HG03442 (cell line): ENCODE measurements at regions not wholly inside any gene's neighbourhood (a gene's known extent, or its start where the extent isn't known, plus 50 kb on each side); places are given as distances from the start of the nearest gene placed in this dataset.

Experiments used
- ATAC-seq: cut with Tn5 transposase; IDR thresholded peaks from one replicate; pipeline ENCODE4 v1.9.1; 2021; ENCODE audit warnings: mild to moderate bottlenecking, moderate library complexity; ENCODE audit not compliant: unreplicated experiment

DNA sequence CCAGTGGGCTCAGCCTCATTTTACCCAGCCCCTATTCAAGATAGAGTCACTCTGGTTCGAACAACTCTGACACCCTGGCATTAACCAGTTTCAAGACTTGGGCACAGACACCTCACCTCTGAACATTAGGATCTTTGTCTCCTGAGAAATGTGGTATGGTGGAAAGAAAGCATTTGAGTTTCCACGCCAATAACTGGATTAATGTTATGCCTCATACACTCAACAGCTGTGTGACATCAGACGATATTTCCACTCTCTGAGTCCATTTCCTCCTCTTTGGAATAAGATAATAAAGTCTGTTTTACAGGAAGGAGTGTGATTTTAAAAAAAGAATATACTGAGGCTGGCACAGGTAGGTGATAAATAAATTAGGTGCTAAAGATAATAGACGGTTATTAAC, 121.3 kb upstream of the CHL1 start:
- no peak for ATAC-seq

DNA sequence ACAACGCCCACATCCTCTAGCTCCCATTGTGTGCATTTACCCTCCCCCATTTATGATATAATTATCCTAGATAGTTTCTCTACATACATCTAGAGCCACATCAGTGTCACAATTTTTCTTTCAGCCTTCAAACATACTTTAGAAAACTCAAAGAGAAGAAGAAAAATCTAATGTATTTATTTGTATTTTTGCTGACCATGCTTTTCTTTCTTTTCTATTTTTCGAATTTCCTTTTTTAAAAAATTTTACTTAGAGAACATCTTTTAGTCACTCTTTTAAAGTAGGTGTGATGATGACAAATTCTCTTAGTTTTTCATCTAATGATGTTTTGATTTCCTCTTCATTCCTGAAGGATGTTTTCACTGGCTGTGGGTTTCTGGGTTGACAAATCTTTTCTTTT, 117.0 kb upstream of the CHL1 start:
- ATAC-seq, result no peak

DNA sequence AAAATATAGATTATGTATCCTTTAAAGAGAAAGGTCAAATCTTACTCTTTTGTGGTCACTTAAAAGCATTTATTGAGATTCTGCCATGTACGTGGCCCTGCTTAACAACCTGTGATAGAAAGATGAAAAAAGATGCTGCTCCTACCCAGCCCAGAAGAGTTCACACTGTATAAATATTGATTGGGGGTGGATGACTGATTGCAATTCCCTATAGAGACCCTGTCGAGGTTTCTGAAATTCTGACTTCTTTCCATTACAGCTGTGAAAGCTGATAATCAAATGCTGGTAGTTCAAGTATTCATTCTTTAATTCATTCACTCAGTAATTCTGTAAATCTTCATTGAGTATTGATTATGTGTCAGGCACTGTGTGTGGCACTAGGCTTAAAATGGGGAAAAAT, 114.1 kb upstream of the CHL1 start:
- ATAC-seq, result no peak

DNA sequence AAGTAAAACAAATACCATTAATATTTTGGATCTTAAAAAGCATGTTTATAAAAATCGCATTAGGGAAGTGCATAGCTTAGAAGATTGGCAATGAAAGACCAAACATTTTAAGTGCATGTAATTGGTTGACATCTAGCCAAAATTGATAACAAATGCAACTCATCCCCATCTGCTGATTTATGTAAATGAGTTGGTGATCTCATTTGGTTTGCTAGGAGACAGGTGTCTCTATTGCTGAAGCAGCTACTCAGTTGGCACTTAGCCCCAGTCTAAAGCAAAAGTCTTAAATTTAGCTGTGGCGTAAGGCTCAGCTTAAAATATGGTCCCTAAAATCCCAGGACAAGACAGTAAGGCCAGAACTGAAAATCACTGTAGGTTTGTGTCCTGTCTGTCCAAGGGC, 113.5 kb upstream of the CHL1 start:
- ATAC-seq, result no peak

DNA sequence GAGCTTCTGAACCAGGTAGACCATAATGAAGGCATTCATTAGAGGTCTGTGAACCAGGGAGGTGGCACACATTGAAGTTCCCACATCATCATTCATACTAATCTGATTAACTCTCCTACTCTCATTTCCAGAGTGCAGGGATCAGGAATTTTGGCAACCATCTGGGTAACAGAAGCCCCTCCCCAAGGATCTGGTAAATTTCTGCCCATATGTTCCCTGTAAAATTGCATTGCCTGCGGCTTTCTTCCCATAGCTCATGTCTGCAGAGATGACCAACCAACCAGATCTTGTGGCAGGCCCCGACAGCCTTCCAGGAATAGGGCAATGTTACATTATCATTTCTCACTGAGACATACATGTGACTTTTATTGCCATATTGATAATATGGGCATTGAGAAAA, 111.4 kb upstream of the CHL1 start:
- ATAC-seq, result no peak

DNA sequence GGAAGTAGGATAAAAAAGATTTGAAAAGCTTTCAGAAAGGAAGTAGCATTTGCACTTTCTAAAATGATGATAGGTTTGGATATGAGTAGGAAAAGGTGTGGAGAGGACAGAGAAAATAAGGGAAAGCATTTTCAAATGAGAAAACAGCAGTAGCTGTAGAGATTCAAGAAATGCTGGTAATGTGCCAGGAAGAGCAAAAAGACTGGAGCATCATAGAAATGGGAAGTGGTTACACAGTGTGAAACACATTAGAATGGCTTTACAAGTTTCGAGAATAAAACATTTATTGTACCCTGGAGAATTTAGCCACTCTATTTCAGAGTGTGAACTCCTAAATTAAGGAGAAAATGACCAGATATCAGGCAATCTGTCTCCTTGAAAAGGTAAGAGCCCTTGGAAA, 108.3 kb upstream of the CHL1 start:
- no peak for ATAC-seq

DNA sequence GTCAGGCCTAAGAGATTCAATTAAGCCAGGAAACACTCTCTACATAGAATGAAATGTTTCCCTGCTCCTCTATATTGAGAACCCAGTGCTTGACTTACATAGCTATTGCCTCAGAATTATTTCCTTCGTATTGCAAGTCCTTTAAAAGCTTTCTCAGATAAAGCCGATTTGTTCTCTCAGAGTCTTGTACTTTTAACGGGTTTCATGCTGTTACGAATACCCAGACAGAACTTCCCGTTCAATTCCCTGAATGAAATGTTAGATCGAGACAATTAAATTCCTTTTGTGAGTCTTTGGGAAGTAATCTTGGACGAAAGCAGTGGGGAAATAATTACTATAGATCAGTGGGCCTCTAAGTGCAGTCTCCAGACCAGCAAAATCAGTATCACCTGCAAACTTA, 102.8 kb upstream of the CHL1 start:
- no peak for ATAC-seq

DNA sequence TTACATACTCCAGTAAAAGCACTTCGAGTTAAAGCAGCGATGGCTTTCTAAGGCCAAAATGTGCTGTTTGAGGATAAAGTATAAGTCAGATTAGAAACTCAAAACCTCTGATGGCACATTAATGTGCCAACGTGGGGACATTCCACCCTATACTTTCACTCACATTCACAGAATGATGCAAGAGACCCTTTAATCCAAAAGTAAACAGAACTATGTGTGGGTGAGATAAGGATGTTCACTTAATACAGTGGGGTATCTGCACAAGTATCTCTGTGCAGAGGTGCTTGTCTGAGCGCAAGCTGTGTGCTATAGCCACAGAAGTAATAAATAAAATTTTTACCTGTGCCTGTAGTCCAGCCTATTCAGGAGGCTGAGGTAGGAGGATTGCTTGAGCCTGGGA, 100.3 kb upstream of the CHL1 start:
- no peak for ATAC-seq

DNA sequence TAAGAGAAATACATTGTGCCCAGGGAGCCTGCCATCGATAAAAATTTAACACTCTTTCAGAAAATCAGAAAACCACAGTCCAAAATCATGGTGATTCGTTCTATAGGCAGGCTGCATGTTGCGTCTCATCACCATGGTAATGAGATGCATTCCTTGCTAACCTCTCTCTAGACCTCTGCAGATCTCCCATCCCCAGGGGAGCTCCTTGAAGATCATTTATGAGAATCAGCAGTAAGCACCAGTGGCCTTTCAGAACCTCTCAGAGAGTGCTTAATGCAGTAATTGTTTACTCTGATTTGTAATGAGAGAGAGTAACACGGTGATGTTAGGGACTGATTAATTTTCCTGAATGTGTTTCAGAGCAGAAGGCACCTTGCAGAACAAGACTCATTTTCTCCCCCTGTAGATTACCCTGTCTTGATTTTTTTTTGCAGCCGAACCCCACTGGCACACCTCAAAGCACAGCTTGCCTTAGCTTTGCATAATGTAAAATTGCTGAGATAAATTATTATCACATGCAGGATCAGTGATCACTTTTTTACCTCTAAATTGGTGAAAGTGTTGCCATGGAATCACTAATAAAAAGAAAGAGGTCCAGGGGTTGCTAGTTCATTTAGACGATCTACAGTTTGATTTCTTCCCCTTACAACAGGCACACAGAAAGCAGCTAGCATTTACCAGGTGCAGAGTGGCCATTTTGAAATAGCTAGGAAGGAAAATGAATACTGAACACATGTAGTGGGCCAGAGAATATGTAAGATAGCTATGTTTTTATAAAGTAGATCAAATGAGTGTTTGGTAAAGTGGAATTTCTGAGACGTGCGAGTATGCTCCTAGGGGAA, 98.9 kb upstream of the CHL1 start:
- ATAC-seq, result no peak

DNA sequence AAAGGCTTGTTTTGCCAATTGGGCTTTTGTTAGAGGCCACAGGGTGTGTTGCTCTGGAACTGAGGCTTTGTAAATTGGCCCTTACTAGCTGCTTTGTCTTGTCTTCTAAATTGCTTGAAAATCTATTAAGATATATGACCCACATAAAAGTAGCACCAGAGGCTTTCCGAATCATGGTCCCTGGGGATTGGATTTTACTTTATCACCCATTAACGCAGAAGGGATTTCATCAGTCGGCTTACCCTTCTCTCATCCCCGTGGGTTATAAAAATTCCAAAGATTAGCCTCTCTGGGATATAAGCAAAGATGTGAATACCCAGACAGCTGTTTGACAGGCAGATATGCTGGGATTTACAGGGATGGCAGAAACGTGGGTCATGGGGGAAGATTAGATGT, 98.3 kb upstream of the CHL1 start:
- ATAC-seq, result no peak

DNA sequence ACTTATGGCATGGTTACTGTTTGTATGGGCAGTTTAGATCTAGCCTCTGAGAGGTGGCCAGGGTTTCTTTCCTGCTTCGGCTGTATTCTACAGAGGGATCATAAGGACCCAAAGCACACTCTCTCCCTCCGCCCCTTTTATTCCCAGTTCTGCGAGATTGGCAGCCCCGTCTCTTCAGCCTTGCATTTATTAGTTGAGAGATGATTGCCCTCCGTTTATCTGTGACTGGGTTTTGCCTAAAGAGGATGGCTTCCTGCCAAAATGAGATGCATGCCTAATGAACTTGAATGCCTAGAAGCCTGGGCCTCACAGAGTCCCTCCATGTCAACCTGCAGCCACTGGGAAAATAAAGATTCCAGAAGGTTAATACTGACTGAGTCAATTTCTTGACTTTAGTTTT, 97.1 kb upstream of the CHL1 start:
- no peak for ATAC-seq

DNA sequence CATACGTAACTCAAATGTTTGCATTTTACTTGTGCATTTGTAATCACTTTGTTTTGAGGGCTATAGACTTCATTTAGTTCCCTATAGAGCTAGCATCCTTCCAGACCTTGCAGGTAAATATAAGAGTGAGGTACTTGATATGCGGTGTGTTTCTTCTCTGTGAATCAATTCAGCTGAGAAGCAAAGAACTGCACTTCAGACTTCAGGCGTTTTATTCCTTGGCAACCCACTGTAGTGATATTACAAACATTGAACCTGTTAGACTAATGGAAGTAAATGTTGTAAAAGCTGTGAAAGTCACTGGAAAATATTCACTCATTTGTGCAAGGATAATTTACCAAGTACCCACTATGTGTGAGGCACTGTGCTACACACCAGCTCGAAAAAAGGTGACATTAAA, 94.1 kb upstream of the CHL1 start:
- no peak for ATAC-seq

DNA sequence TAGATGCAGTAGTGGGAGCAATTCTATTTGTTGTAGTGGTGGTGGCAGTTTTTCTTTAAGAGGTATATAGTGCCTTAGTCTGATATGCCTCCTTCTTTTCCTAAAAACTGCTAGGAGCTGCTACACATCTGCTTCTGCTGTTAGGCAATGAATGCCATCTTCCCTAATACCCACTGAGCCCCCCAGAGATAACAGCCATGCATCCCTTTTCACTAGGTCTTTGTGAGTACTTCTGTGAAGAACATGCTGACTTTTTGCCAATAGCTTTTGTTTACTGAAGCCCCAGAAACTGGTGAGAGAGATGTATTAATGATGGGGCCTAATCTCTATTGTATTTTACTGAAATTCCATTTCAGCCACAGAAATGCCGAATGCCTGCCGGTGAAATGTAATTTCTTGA, 92.6 kb upstream of the CHL1 start:
- no peak for ATAC-seq

DNA sequence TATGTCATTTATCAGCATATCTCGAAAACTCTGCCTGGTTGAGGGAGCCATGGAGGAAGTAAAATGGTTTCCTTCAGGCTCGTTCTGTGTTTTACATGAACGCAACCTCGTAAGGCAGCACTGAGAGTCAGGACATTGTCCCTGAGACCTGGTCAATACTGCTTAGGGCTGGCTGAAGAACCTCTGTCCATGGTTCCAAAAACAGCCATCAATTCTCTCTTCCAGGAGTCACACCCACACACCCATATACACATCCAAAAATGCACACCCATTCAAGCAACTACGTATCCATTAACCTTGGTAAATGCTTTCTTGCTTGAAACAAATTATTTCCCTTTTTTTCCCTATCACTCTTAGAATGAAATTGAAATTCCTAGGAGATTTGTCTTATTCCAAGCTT, 91.0 kb upstream of the CHL1 start:
- no peak for ATAC-seq

DNA sequence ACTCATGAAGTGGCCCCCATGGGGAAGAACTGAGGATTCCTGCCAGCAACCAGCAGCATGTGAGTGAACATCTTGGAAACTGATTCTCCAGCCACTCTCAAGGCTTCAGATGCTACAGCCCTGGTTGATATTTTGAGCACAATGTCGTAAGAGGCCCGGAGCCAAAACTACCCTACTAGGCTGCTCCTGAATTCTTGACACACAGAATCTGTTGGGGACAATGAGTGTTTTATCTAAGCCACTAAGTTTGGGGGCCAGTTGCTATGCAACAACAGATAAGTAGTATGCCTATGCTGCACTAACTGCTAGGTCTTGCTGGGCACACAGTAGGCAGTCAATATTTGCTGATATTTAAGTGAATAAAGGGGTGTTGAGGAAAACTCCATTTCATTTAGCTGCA, 89.9 kb upstream of the CHL1 start:
- ATAC-seq, result no peak

DNA sequence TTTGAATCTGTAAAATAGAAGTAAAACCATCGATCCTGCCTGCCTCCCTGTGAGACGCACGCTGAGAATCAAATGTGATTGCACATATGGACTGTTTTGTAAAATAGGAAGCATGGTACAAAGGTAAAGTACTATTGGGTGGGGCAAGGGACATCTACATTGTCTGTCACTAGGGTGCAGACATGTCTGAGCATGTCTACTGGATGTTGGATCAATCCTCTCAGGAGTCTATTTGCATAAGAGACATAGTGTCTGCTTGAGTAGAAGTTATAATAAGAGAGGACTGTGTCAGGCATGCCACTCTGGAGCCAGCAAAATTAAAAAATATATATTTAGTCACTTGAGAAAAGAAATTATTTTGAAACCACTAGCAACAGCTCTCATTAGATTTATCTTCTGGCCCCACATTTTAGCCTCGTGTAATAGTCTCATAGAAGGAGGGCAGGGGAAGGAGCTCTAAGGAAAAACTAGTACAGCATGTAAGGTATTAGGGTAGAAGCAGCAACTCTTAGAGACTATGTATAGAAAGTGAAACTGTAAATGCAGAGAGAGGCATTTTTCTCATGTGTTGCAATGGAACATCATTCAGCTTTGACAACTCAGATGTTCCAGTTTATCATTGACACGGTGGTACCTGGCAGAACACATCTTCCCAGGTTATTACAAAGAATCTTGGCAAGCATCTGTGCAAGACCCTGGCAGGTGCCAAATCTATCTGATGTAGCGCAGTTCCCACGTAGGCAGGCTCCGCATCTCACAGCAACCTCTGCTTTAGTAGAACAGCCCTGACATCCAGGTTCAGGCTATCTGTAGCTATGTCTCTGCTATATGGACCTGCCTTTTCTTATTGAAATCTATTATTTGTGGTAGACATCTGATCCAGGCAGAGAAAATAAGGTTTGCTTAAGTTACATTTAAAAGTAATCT, 85.2 kb upstream of the CHL1 start:
- peak; percentile 81 for ATAC-seq

DNA sequence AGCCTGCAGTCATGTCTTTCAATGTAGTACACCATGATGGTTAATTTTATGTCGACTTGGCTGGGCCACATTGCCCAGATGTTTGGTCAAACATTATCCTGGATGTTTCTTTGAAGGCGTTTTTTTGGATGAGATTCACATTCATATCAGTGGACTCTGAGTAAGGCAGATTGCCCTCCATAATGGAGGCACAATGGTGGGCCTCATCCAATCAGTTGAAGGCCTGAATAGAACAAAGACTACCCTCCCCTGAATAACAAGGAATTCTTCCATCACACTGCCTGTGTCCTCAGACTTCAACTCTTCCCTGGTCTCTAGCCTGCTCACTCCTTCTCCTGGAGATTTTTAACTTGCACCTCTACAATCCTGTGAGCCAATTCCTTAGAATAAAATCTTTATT, 83.8 kb upstream of the CHL1 start:
- ATAC-seq, result no peak

DNA sequence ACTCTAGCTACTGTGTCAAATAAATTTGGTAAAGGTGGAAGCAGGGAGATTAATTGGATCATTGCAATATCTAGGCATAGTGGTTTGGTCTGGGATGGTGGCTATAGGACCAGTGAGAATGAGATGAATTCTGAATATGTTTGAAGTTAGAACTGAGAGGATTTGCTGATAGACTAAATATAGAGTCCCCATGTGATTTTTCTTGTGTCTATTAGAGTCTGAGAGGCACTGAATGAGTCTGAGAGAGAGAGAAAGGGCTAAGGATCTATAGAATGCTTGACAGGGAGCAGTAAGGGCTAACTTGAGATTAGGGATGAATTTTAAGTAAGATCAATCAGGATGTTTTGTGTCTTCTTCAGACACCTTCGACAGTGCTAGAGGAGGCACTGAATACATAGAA, 77.9 kb upstream of the CHL1 start:
- no peak for ATAC-seq

DNA sequence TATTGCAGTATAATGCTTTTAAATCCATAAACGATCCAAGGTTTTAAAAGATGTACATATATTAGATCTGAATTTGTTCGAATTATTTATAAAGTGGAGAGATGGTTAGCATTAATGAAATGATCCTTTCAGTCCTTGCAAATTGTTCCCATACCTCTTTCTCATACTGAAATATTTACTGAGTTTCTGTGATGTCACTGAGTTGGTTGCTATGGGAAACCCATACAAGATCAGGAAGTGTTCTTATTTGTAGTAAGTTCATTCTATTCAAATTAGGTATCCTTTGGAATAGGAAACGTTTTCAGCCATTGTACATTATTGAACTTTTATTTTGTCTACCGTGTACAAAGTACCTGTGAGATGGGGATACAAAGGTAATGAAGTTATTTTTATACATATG, 73.2 kb upstream of the CHL1 start:
- ATAC-seq, result no peak

DNA sequence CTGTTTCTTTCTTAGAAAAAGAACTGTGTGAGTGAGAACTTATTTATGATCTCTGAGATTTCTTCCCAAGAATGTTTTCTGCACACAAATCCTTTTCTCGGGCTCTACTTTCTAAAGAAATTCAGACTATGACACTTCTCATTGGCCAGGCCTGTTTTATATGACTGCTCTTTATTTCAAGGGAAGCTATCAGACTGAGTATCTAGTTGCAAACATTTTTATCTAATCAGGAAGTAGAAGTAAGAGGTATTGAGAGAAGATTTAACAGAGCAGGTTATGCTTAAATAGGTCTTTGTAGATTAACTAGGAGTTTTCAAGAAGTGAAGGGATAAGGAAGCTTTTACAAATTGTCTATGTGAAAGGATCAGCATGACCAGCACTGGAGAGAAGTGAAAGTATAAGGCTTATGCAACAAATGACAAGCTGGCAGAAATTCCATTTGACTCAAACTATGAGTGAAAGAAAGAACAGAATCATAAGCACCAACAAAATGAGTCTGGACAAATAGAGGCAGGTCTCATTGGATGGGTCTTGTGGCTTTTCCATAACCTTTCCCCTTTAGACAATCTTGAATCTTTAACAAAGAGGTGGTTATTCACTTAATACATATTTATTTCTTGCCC, 71.9 kb upstream of the CHL1 start:
- ATAC-seq, result peak; percentile 66

DNA sequence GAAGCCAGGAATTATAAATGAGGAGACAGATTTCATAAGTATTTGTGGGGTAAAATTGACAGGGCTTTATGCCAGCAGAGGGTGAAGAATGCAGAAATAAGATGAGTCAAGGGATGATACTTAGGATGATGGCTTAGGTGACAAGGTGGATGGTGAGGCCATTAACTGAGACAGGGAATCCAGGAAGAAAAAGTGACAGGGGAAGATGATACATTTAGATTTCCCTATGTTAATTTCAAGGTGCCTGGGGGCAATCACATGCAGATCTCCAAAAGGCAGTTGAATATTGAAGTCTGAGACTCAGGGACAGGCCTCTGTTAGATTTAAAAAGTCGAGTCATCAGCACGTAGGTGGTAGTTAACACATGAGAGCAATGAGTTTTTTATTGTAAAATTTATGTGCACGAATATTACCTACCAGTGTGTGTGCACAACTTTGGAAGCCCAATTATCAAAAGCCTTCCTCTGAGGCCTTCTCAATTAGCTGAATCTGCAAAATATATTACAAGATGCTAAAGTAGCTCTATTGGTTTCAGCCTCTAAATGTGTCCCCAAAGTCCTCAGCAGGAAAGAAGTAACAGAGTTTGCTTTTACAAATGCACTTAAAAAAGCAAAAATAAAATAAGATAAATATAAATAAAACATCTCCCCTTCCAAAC, 67.9 kb upstream of the CHL1 start:
- ATAC-seq, result no peak
